ENCODE measurements at regions not wholly inside any gene's neighbourhood (a gene's known extent, or its start where the extent isn't known, plus 50 kb on each side); places are given as distances from the start of the nearest gene placed in this dataset.

DNA sequence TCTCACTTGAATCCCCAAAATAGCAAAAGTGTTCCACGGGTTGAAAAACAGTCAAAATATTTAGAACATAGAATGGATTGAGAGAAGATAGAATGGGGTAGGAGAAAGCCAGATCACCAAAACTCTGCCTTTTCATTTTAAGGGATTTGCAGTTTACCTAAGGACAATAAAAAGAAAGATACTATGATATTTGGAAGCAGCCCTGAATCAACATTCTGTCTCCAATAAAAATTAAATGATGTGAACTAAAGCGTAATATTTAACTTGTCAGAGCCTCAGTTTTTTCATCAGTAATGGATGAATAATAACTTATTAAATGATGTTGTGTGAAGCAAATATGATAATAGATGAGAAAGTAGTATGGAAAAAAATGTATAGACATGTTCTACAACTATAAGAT lies 100.2 kb upstream of the REG3G start:
- TF ChIP-seq, protein P1, sequence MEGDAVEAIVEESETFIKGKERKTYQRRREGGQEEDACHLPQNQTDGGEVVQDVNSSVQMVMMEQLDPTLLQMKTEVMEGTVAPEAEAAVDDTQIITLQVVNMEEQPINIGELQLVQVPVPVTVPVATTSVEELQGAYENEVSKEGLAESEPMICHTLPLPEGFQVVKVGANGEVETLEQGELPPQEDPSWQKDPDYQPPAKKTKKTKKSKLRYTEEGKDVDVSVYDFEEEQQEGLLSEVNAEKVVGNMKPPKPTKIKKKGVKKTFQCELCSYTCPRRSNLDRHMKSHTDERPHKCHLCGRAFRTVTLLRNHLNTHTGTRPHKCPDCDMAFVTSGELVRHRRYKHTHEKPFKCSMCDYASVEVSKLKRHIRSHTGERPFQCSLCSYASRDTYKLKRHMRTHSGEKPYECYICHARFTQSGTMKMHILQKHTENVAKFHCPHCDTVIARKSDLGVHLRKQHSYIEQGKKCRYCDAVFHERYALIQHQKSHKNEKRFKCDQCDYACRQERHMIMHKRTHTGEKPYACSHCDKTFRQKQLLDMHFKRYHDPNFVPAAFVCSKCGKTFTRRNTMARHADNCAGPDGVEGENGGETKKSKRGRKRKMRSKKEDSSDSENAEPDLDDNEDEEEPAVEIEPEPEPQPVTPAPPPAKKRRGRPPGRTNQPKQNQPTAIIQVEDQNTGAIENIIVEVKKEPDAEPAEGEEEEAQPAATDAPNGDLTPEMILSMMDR (IDR thresholded peaks at IDR 0.05): no peak
- TF ChIP-seq ZFX (IDR thresholded peaks at IDR 0.05; ENCODE audit: borderline replicate concordance): no peak
